PFSK-1 (cell line): ENCODE measurements at regions not wholly inside any gene's neighbourhood (a gene's known extent, or its start where the extent isn't known, plus 50 kb on each side); places are given as distances from the start of the nearest gene placed in this dataset.

ENCODE experiments used
- POLR2AphosphoS5 ChIP-seq: IDR thresholded peaks from 2 replicates; pipeline ENCODE4 v1.6.1; 2012; ENCODE audit warnings: low read depth, mild to moderate bottlenecking, control low read depth, low read length, moderate library complexity
- REST ChIP-seq, 2 experiments: IDR thresholded peaks; 2 replicates each; pipeline versions ENCODE4 v1.6.1 to v1.8.0; 2011 to 2012; ENCODE audit warnings: low read depth in 2 of 2, low read length in 2 of 2, control low read depth in 1 of 2, inconsistent platforms in 1 of 2, mild to moderate bottlenecking in 1 of 2, moderate library complexity in 1 of 2; ENCODE audit not compliant: insufficient read depth in 1 of 2
- SIN3A ChIP-seq: IDR thresholded peaks from 2 replicates; pipeline ENCODE4 v1.6.1; 2012; ENCODE audit warnings: mild to moderate bottlenecking, low read length, moderate library complexity, borderline replicate concordance; ENCODE audit not compliant: insufficient read depth
- TAF1 ChIP-seq: IDR thresholded peaks from 2 replicates; pipeline ENCODE4 v1.6.1; 2012; ENCODE audit warnings: low read length, control low read depth, borderline replicate concordance; ENCODE audit not compliant: insufficient read depth

GRCh38 chr10:32174349-32174893, 118.2 kb upstream of the KIF5B start:
- TF ChIP-seq POLR2AphosphoS5 (no peak), SIN3A (no peak), TAF1 (no peak), REST (IDR thresholded peaks at IDR 0.05; ENCODE audit: insufficient read depth in 1 of 2, low read depth in 2 of 2, low read length in 2 of 2) (no peak)
